AG09319 (cell line): ENCODE measurements at regions not wholly inside any gene's neighbourhood (a gene's known extent, or its start where the extent isn't known, plus 50 kb on each side); places are given as distances from the start of the nearest gene placed in this dataset.

Source experiments
- DNase-seq: peaks from one replicate; pipeline ENCODE4 v3.0.0-alpha.2; 2010; ENCODE audit warnings: low read depth; ENCODE audit errors: extremely low read depth
- CTCF ChIP-seq: IDR thresholded peaks from 2 replicates; pipeline ENCODE4 v1.5.1; 2011; ENCODE audit warnings: low read depth, mild to moderate bottlenecking, inconsistent platforms, low read length, moderate library complexity

- TF ChIP-seq CTCF = no peak
Measured at GRCh38 chr2:167431949-167432348, 543.7 kb downstream of the XIRP2 start.

GRCh38 chr2:167430447-167430846 lies 542.2 kb downstream of the XIRP2 start:
- no peak for TF ChIP-seq CTCF

More at GRCh38 chr2:167431949-167432348, 543.7 kb downstream of the XIRP2 start:
- DNase-seq = no peak

GRCh38 chr2:167424803-167425755 lies 536.8 kb downstream of the XIRP2 start:
- no peak for TF ChIP-seq CTCF
- DNase-seq = no peak

More at GRCh38 chr2:167430447-167430846, 542.2 kb downstream of the XIRP2 start:
- DNase-seq = no peak

- DNase-seq = no peak
Measured at GRCh38 chr2:167424221-167424620, 535.9 kb downstream of the XIRP2 start.

GRCh38 chr2:167423731-167424130 lies 535.5 kb downstream of the XIRP2 start:
- no peak for DNase-seq

More at GRCh38 chr2:167424221-167424620, 535.9 kb downstream of the XIRP2 start:
- no peak for TF ChIP-seq CTCF

GRCh38 chr2:167420211-167420610 lies 531.9 kb downstream of the XIRP2 start:
- DNase-seq = no peak
- TF ChIP-seq CTCF = no peak

More at GRCh38 chr2:167423731-167424130, 535.5 kb downstream of the XIRP2 start:
- no peak for TF ChIP-seq CTCF

- no peak for DNase-seq
- no peak for TF ChIP-seq CTCF
Measured at GRCh38 chr2:167415068-167415467, 526.8 kb downstream of the XIRP2 start.
